GM23338 (cell line): ENCODE measurements at regions not wholly inside any gene's neighbourhood (a gene's known extent, or its start where the extent isn't known, plus 50 kb on each side); places are given as distances from the start of the nearest gene placed in this dataset.

Experiments
- ATAC-seq: fragments of 200-7000 bp; cut with Tn5 transposase; 3 replicates; pipeline ENCODE4 v1.9.1; 2020
- DNase-seq: peaks from one replicate; pipeline ENCODE4 v3.0.0-alpha.2; 2015; ENCODE audit warnings: low spot score
- H2AFZ ChIP-seq: fragments of 200-600 bp; sonication (generic); 2 replicates; pipeline ENCODE4 v1.8.0; 2016; ENCODE audit warnings: antibody characterized with exemption, mild to moderate bottlenecking, moderate library complexity
- H3F3A ChIP-seq: fragments of 200-600 bp; sonication (generic); replicated peaks from 2 replicates; pipeline ENCODE4 v1.8.0; 2017; ENCODE audit warnings: antibody characterized with exemption, mixed run types, low read depth
- H3K27ac ChIP-seq: fragments of 200-600 bp; sonication (generic); 2 replicates; pipeline ENCODE4 v1.6.1; 2016; ENCODE audit warnings: low read depth
- H3K27me3 ChIP-seq: fragments of 200-600 bp; sonication (generic); 2 replicates; pipeline ENCODE4 v1.8.0; 2016; ENCODE audit warnings: mild to moderate bottlenecking, mixed run types, moderate library complexity; ENCODE audit not compliant: insufficient read depth
- H3K36me3 ChIP-seq: fragments of 200-600 bp; sonication (generic); 2 replicates; pipeline ENCODE4 v1.8.0; 2016; ENCODE audit warnings: mild to moderate bottlenecking; ENCODE audit not compliant: insufficient read depth
- H3K4me1 ChIP-seq: fragments of 200-600 bp; sonication (generic); 2 replicates; pipeline ENCODE4 v1.8.0; 2016; ENCODE audit warnings: mild to moderate bottlenecking, moderate library complexity; ENCODE audit not compliant: insufficient read depth
- H3K4me2 ChIP-seq: fragments of 200-600 bp; sonication (generic); 2 replicates; pipeline ENCODE4 v1.7.1; 2017; ENCODE audit warnings: mixed run types
- H3K4me3 ChIP-seq: fragments of 200-600 bp; sonication (generic); 2 replicates; pipeline ENCODE4 v1.6.1; 2016; ENCODE audit warnings: mixed run types
- H3K79me2 ChIP-seq: fragments of 200-600 bp; sonication (generic); replicated peaks from 2 replicates; pipeline ENCODE4 v1.8.0; 2017; ENCODE audit warnings: mild to moderate bottlenecking; ENCODE audit not compliant: insufficient read depth
- H3K9me2 ChIP-seq: fragments of 200-600 bp; sonication (generic); 2 replicates; pipeline ENCODE4 v1.8.0; 2017; ENCODE audit not compliant: insufficient read depth
- H4K20me1 ChIP-seq: fragments of 200-600 bp; sonication (generic); replicated peaks from 2 replicates; pipeline ENCODE4 v1.8.0; 2017; ENCODE audit warnings: mild to moderate bottlenecking; ENCODE audit not compliant: insufficient read depth
- H3K27ac Mint-ChIP-seq: 2 replicates; pipeline ENCODE4 v1.8.0; 2020; ENCODE audit warnings: inconsistent platforms, mild to moderate bottlenecking, moderate library complexity, mixed read lengths
- H3K27me3 Mint-ChIP-seq: 3 replicates; pipeline ENCODE4 v1.8.0; 2022; ENCODE audit warnings: low read depth, mild to moderate bottlenecking, moderate library complexity, mixed read lengths, inconsistent platforms; ENCODE audit not compliant: insufficient read depth, poor library complexity
- H3K36me3 Mint-ChIP-seq: 3 replicates; pipeline ENCODE4 v1.8.0; 2021; ENCODE audit warnings: low read depth, mild to moderate bottlenecking, inconsistent platforms, moderate library complexity, mixed read lengths
- H3K4me1 Mint-ChIP-seq: 3 replicates; pipeline ENCODE4 v1.8.0; 2020; ENCODE audit warnings: mild to moderate bottlenecking, inconsistent platforms, mixed read lengths
- H3K4me3 Mint-ChIP-seq: 3 replicates; pipeline ENCODE4 v1.8.0; 2021; ENCODE audit warnings: moderate library complexity, mild to moderate bottlenecking, inconsistent platforms, mixed read lengths
- H3K9me3 Mint-ChIP-seq: 3 replicates; pipeline ENCODE4 v1.8.0; 2020; ENCODE audit warnings: moderate library complexity, mild to moderate bottlenecking, inconsistent platforms, mixed read lengths
- CREB1 ChIP-seq: fragments of 250-450 bp; sonication (Bioruptor Pico); IDR thresholded peaks from 2 replicates; pipeline ENCODE4 v1.5.0; 2020; ENCODE audit warnings: low read depth, mild to moderate bottlenecking, moderate library complexity
- CTCF ChIP-seq, 2 experiments: fragments of 200-600 bp in 1 of 2; sonication (generic) in 1 of 2; conservative IDR thresholded peaks; 2 replicates each; pipeline versions ENCODE4 v1.5.1 to v1.6.1; 2016 to 2017; ENCODE audit warnings: antibody characterized with exemption in 2 of 2, low read depth in 2 of 2, mild to moderate bottlenecking in 2 of 2, moderate library complexity in 1 of 2
- ETS1 ChIP-seq: IDR thresholded peaks from 2 replicates; pipeline ENCODE4 v1.6.1; 2016; ENCODE audit warnings: antibody characterized with exemption
- EZH2phosphoT487 ChIP-seq: fragments of 200-600 bp; sonication (generic); IDR thresholded peaks from one replicate; pipeline ENCODE4 v1.8.1; 2018; ENCODE audit warnings: antibody characterized with exemption; ENCODE audit not compliant: unreplicated experiment
- NANOG ChIP-seq: IDR thresholded peaks from 2 replicates; pipeline ENCODE4 v1.6.1; 2016; ENCODE audit warnings: antibody characterized with exemption, borderline replicate concordance
- STAT1 ChIP-seq: IDR thresholded peaks from one replicate; pipeline ENCODE4 v1.6.1; 2016; ENCODE audit warnings: antibody characterized with exemption; ENCODE audit not compliant: unreplicated experiment
- ZNF462 ChIP-seq: fragments of 250-450 bp; sonication (Bioruptor Pico); IDR thresholded peaks from 2 replicates; pipeline ENCODE4 v1.5.0; 2020; ENCODE audit warnings: mild to moderate bottlenecking, moderate library complexity

- TF ChIP-seq ZNF462 (CRISPR knock-in tag) (no peak), CTCF (conservative IDR thresholded peaks at IDR 0.05; ENCODE audit: low read depth in 2 of 2) (no peak)
Observed at GRCh38 chr10:36424502-36424901, 700.9 kb upstream of the ANKRD30A start (continued).

GRCh38 chr10:36423821-36424248 is 701.6 kb upstream of the ANKRD30A start:
- TF ChIP-seq ETS1 (no peak), EZH2phosphoT487 (no peak), CTCF (conservative IDR thresholded peaks at IDR 0.05; ENCODE audit: low read depth in 2 of 2) (no peak), STAT1 (no peak), NANOG (no peak), CREB1 (CRISPR knock-in tag) (no peak)
- DNase-seq, result no peak
- no peak overlapping the region for H3K4me3 Mint-ChIP-seq
- no peak overlapping the region for H3K27ac ChIP-seq
- H3K36me3 Mint-ChIP-seq, result peaks cover 8% of the 10 kb centered on the region; the same call in 2 of the 3 replicates
- H3K27ac Mint-ChIP-seq, result no peak overlapping the region
- no peaks in the 10 kb centered on the region for H3F3A ChIP-seq
- no peak overlapping the region for H3K4me2 ChIP-seq
- peaks cover 14% of the 10 kb centered on the region for H3K9me3 Mint-ChIP-seq
- no peak overlapping the region for H3K4me3 ChIP-seq
- H3K9me2 ChIP-seq, result no peaks in the 10 kb centered on the region
- no peaks in the 10 kb centered on the region for H3K27me3 ChIP-seq
- peaks cover 4% of the 10 kb centered on the region for H3K27me3 Mint-ChIP-seq
- H3K79me2 ChIP-seq, result no peaks in the 10 kb centered on the region
- no peaks in the 10 kb centered on the region for H4K20me1 ChIP-seq
- no peak overlapping the region for H2AFZ ChIP-seq
- H3K4me1 ChIP-seq, result peaks cover 27% of the 10 kb centered on the region
- H3K36me3 ChIP-seq, result no peaks in the 10 kb centered on the region
- no peak for ATAC-seq
- peaks cover 26% of the 10 kb centered on the region for H3K4me1 Mint-ChIP-seq
